ENCODE measurements at regions not wholly inside any gene's neighbourhood (a gene's known extent, or its start where the extent isn't known, plus 50 kb on each side); places are given as distances from the start of the nearest gene placed in this dataset.

- no peak for DNase-seq (ENCODE audit: extremely low read depth, low read depth)
- TF ChIP-seq CTCF (IDR thresholded peaks at IDR 0.05; ENCODE audit: low read depth, low read length) = no peak
These were observed 89.3 kb upstream of the P2RY1 start for GRCh38 chr3:152745646-152746045.

- DNase-seq (ENCODE audit: extremely low read depth, low read depth) = no peak
- TF ChIP-seq CTCF (IDR thresholded peaks at IDR 0.05; ENCODE audit: low read depth, low read length) = no peak
These were observed 80.6 kb upstream of the P2RY1 start for GRCh38 chr3:152754303-152754702.

- DNase-seq (ENCODE audit: extremely low read depth, low read depth) = no peak
- no peak for TF ChIP-seq CTCF (IDR thresholded peaks at IDR 0.05; ENCODE audit: low read depth, low read length)
These were observed 78.1 kb upstream of the P2RY1 start for GRCh38 chr3:152756807-152757206.

- no peak for DNase-seq (ENCODE audit: extremely low read depth, low read depth)
- no peak for TF ChIP-seq CTCF (IDR thresholded peaks at IDR 0.05; ENCODE audit: low read depth, low read length)
These were observed 74.8 kb upstream of the P2RY1 start for GRCh38 chr3:152760024-152760563.

GRCh38 chr3:152760591-152760990 lies 74.3 kb upstream of the P2RY1 start:
- no peak for TF ChIP-seq CTCF (IDR thresholded peaks at IDR 0.05; ENCODE audit: low read depth, low read length)
- DNase-seq (ENCODE audit: extremely low read depth, low read depth) = no peak

GRCh38 chr3:152768478-152768877 lies 66.5 kb upstream of the P2RY1 start:
- no peak for DNase-seq (ENCODE audit: extremely low read depth, low read depth)
- TF ChIP-seq CTCF (IDR thresholded peaks at IDR 0.05; ENCODE audit: low read depth, low read length) = no peak

GRCh38 chr3:152769523-152769922 lies 65.4 kb upstream of the P2RY1 start:
- TF ChIP-seq CTCF (IDR thresholded peaks at IDR 0.05; ENCODE audit: low read depth, low read length) = no peak
- DNase-seq (ENCODE audit: extremely low read depth, low read depth) = no peak

Measured in AG09319 (cell line).